ENCODE measurements at regions not wholly inside any gene's neighbourhood (a gene's known extent, or its start where the extent isn't known, plus 50 kb on each side); places are given as distances from the start of the nearest gene placed in this dataset.

GRCh38 chr18:44175891-44176290 is 504.8 kb upstream of the SETBP1 start:
- no peak for DNase-seq

GRCh38 chr18:44178476-44178875 is 502.2 kb upstream of the SETBP1 start:
- DNase-seq, result no peak

GRCh38 chr18:44179693-44180092 is 501.0 kb upstream of the SETBP1 start:
- DNase-seq, result no peak

GRCh38 chr18:44180683-44181082 is 500.0 kb upstream of the SETBP1 start:
- no peak for DNase-seq

- DNase-seq, result no peak
Measured at GRCh38 chr18:44181951-44182747, 498.5 kb upstream of the SETBP1 start.

- no peak for DNase-seq
Measured at GRCh38 chr18:44186001-44186400, 494.7 kb upstream of the SETBP1 start.

GRCh38 chr18:44187090-44187489 is 493.6 kb upstream of the SETBP1 start:
- DNase-seq, result no peak

GRCh38 chr18:44195394-44196140 is 485.1 kb upstream of the SETBP1 start:
- no peak for DNase-seq

GRCh38 chr18:44197832-44198611 is 482.7 kb upstream of the SETBP1 start:
- DNase-seq, result no peak

GRCh38 chr18:44198612-44199284 is 481.9 kb upstream of the SETBP1 start:
- no peak for DNase-seq

GRCh38 chr18:44213293-44213692 is 467.4 kb upstream of the SETBP1 start:
- no peak for DNase-seq

- no peak for DNase-seq
Measured at GRCh38 chr18:44214396-44214795, 466.3 kb upstream of the SETBP1 start.

GRCh38 chr18:44216169-44216568 is 464.5 kb upstream of the SETBP1 start:
- DNase-seq, result no peak

- no peak for DNase-seq
Measured at GRCh38 chr18:44227501-44227900, 453.2 kb upstream of the SETBP1 start.

- no peak for DNase-seq
Measured at GRCh38 chr18:44229693-44230108, 451.0 kb upstream of the SETBP1 start.

GRCh38 chr18:44231936-44232335 is 448.8 kb upstream of the SETBP1 start:
- DNase-seq, result no peak

- DNase-seq, result no peak
Measured at GRCh38 chr18:44232500-44232899, 448.2 kb upstream of the SETBP1 start.

GRCh38 chr18:44238454-44238853 is 442.2 kb upstream of the SETBP1 start:
- no peak for DNase-seq

GRCh38 chr18:44238911-44239310 is 441.8 kb upstream of the SETBP1 start:
- DNase-seq, result no peak

GRCh38 chr18:44241020-44241419 is 439.7 kb upstream of the SETBP1 start:
- DNase-seq, result no peak

- no peak for DNase-seq
Measured at GRCh38 chr18:44245019-44245418, 435.7 kb upstream of the SETBP1 start.

GRCh38 chr18:44246001-44246400 is 434.7 kb upstream of the SETBP1 start:
- no peak for DNase-seq

GRCh38 chr18:44258086-44258485 is 422.6 kb upstream of the SETBP1 start:
- DNase-seq, result no peak
